Vagina (tissue), 2 donors: ENCODE measurements at regions not wholly inside any gene's neighbourhood (a gene's known extent, or its start where the extent isn't known, plus 50 kb on each side); places are given as distances from the start of the nearest gene placed in this dataset.

ENCODE experiments used
- DNase-seq, 2 donors: peaks; one replicate each; pipeline ENCODE4 v3.0.0-alpha.2; 2017; ENCODE audit errors: extremely low spot score in 2 of 2
- H3K27ac ChIP-seq: fragments of 200-600 bp; sonication (generic); one replicate; pipeline ENCODE4 v1.5.1; 2019
- H3K27me3 ChIP-seq: fragments of 200-600 bp; sonication (generic); one replicate; pipeline ENCODE4 v1.5.1; 2019
- H3K36me3 ChIP-seq, 2 donors: fragments of 200-600 bp; sonication (generic); one replicate each; pipeline ENCODE4 v1.5.1; 2017 to 2019
- H3K4me1 ChIP-seq: fragments of 200-600 bp; sonication (generic); one replicate; pipeline ENCODE4 v1.5.1; 2019
- H3K4me3 ChIP-seq, 2 donors: fragments of 200-600 bp; sonication (generic); 1 replicate in 1 of 2; 2 replicates in 1 of 2; pipeline ENCODE4 v1.5.1; 2016 to 2019
- H3K9me3 ChIP-seq: fragments of 200-600 bp; sonication (generic); one replicate; pipeline ENCODE4 v1.5.1; 2019
- CTCF ChIP-seq, 3 experiments: fragments of 450-650 bp in 2 of 3; fragments of 200-600 bp in 1 of 3; sonication (generic) in 1 of 3; IDR thresholded peaks; one replicate each; pipeline ENCODE4 v1.5.1; 2017 to 2019; ENCODE audit warnings: antibody characterized with exemption in 3 of 3, mild to moderate bottlenecking in 2 of 3, moderate library complexity in 2 of 3
- POLR2A ChIP-seq, 2 donors: fragments of 450-650 bp; IDR thresholded peaks; one replicate each; pipeline ENCODE4 v1.6.1; 2017; ENCODE audit warnings: antibody characterized with exemption in 2 of 2, mild to moderate bottlenecking in 2 of 2, moderate library complexity in 2 of 2
- POLR2AphosphoS5 ChIP-seq, 2 donors: sonication (generic); formaldehyde crosslinking; IDR thresholded peaks; one replicate each; pipeline ENCODE4 v1.9.0; 2017; ENCODE audit warnings: antibody characterized with exemption in 2 of 2, mild to moderate bottlenecking in 2 of 2, low read depth in 1 of 2; ENCODE audit not compliant: insufficient read depth in 1 of 2
- intact Hi-C: fragments of 100-400 bp; cut with DNase I; formaldehyde crosslinking; loops from one replicate; pipeline ENCODE4 v1.15.1; 2023

GRCh38 chr10:78938695-78939672 lies 129.8 kb upstream of the ZMIZ1 start:
- no peak overlapping the region for H3K4me3 ChIP-seq
- peaks cover 21% of the 10 kb centered on the region for H3K4me1 ChIP-seq
- intact Hi-C loops = no loop called here
- no peaks in the 10 kb centered on the region for H3K9me3 ChIP-seq
- H3K36me3 ChIP-seq = no peaks in the 10 kb centered on the region
- no peak for TF ChIP-seq CTCF (IDR thresholded peaks at IDR 0.05)
- no peak overlapping the region for H3K27ac ChIP-seq
- H3K27me3 ChIP-seq = no peaks in the 10 kb centered on the region
- DNase-seq = no peak

GRCh38 chr10:78942091-78942501 lies 126.7 kb upstream of the ZMIZ1 start:
- intact Hi-C loops = no loop called here
- no peak for TF ChIP-seq POLR2AphosphoS5 (IDR thresholded peaks at IDR 0.05; ENCODE audit: insufficient read depth in 1 of 2, low read depth in 1 of 2)
- no peak for TF ChIP-seq CTCF (IDR thresholded peaks at IDR 0.05)
- H3K27me3 ChIP-seq = no peaks in the 10 kb centered on the region
- H3K36me3 ChIP-seq = no peaks in the 10 kb centered on the region
- H3K27ac ChIP-seq = no peak overlapping the region
- peaks cover 35% of the 10 kb centered on the region for H3K4me1 ChIP-seq
- DNase-seq = no peak
- H3K4me3 ChIP-seq = no peak overlapping the region
- H3K9me3 ChIP-seq = no peaks in the 10 kb centered on the region

GRCh38 chr10:78944723-78945312 lies 123.9 kb upstream of the ZMIZ1 start:
- Histone ChIP-seq H3K4me1 (peaks cover 43% of the 10 kb centered on the region), H3K36me3 (no peaks in the 10 kb centered on the region), H3K4me3 (no peak overlapping the region), H3K27ac (peak overlapping the region; percentile 78), H3K27me3 (no peaks in the 10 kb centered on the region), H3K9me3 (no peaks in the 10 kb centered on the region)
- intact Hi-C loops = no loop called here
- DNase-seq = peak in 1 of 2 donors; percentile 95
- TF ChIP-seq POLR2A (IDR thresholded peaks at IDR 0.05) (no peak), POLR2AphosphoS5 (IDR thresholded peaks at IDR 0.05; ENCODE audit: insufficient read depth in 1 of 2, low read depth in 1 of 2) (peak; percentile 48)

GRCh38 chr10:78945838-78946237 lies 122.9 kb upstream of the ZMIZ1 start:
- Histone ChIP-seq H3K27ac (peak overlapping the region; percentile 78), H3K9me3 (no peaks in the 10 kb centered on the region), H3K27me3 (no peaks in the 10 kb centered on the region), H3K4me1 (peaks cover 50% of the 10 kb centered on the region), H3K4me3 (no peak overlapping the region), H3K36me3 (no peaks in the 10 kb centered on the region)
- DNase-seq = no peak
- intact Hi-C loops = no loop called here
- TF ChIP-seq CTCF (IDR thresholded peaks at IDR 0.05) (no peak), POLR2AphosphoS5 (IDR thresholded peaks at IDR 0.05; ENCODE audit: insufficient read depth in 1 of 2, low read depth in 1 of 2) (no peak), POLR2A (IDR thresholded peaks at IDR 0.05) (no peak)

GRCh38 chr10:78947226-78947625 lies 121.5 kb upstream of the ZMIZ1 start:
- H3K36me3 ChIP-seq = no peaks in the 10 kb centered on the region
- no peaks in the 10 kb centered on the region for H3K27me3 ChIP-seq
- peaks cover 60% of the 10 kb centered on the region for H3K4me1 ChIP-seq
- TF ChIP-seq POLR2AphosphoS5 (IDR thresholded peaks at IDR 0.05; ENCODE audit: insufficient read depth in 1 of 2, low read depth in 1 of 2) (no peak), CTCF (IDR thresholded peaks at IDR 0.05) (no peak), POLR2A (IDR thresholded peaks at IDR 0.05) (no peak)
- H3K27ac ChIP-seq = no peak overlapping the region
- no peak for DNase-seq
- no peaks in the 10 kb centered on the region for H3K9me3 ChIP-seq
- H3K4me3 ChIP-seq = no peak overlapping the region
- intact Hi-C loops = no loop called here
